ELR (cell line): ENCODE measurements at regions not wholly inside any gene's neighbourhood (a gene's known extent, or its start where the extent isn't known, plus 50 kb on each side); places are given as distances from the start of the nearest gene placed in this dataset.
"Not testable (repeated sequence)": the region's sequence is repeated elsewhere in the genome, so short reads cannot be mapped to it uniquely, and the experiment has no call there.

ENCODE experiments used
- DNase-seq: peaks from one replicate; pipeline ENCODE4 v3.0.0-alpha.2; 2015; ENCODE audit warnings: low read depth

- not testable (repeated sequence) for DNase-seq
These were observed 93.2 kb upstream of the GRIN2A start for GRCh38 chr16:10275214-10275996.

- no peak for DNase-seq
These were observed 95.4 kb upstream of the GRIN2A start for GRCh38 chr16:10277597-10277996.

GRCh38 chr16:10280262-10281170, 98.3 kb upstream of the GRIN2A start:
- no peak for DNase-seq

- no peak for DNase-seq
These were observed 100.1 kb upstream of the GRIN2A start for GRCh38 chr16:10282367-10282766.

- DNase-seq = not testable (repeated sequence)
These were observed 101.0 kb upstream of the GRIN2A start for GRCh38 chr16:10283246-10283645.

GRCh38 chr16:10290467-10291105, 95.3 kb upstream of the ATF7IP2 start:
- DNase-seq = not testable (repeated sequence)

- not testable (repeated sequence) for DNase-seq
These were observed 93.7 kb upstream of the ATF7IP2 start for GRCh38 chr16:10292197-10292596.

GRCh38 chr16:10292976-10293375, 92.9 kb upstream of the ATF7IP2 start:
- not testable (repeated sequence) for DNase-seq

- DNase-seq = not testable (repeated sequence)
These were observed 91.7 kb upstream of the ATF7IP2 start for GRCh38 chr16:10294153-10294552.

- DNase-seq = no peak
These were observed 88.9 kb upstream of the ATF7IP2 start for GRCh38 chr16:10296956-10297340.

- DNase-seq = no peak
These were observed 88.4 kb upstream of the ATF7IP2 start for GRCh38 chr16:10297341-10298006.

- no peak for DNase-seq
These were observed 85.0 kb upstream of the ATF7IP2 start for GRCh38 chr16:10300905-10301304.

GRCh38 chr16:10301547-10301946, 84.3 kb upstream of the ATF7IP2 start:
- not testable (repeated sequence) for DNase-seq

- DNase-seq = no peak
These were observed 79.9 kb upstream of the ATF7IP2 start for GRCh38 chr16:10305912-10306311.

GRCh38 chr16:10308305-10309193, 77.3 kb upstream of the ATF7IP2 start:
- DNase-seq = no peak

GRCh38 chr16:10309271-10309932, 76.5 kb upstream of the ATF7IP2 start:
- no peak for DNase-seq

GRCh38 chr16:10312008-10312407, 73.9 kb upstream of the ATF7IP2 start:
- no peak for DNase-seq

GRCh38 chr16:10312784-10313724, 72.8 kb upstream of the ATF7IP2 start:
- no peak for DNase-seq

GRCh38 chr16:10314317-10314716, 71.5 kb upstream of the ATF7IP2 start:
- no peak for DNase-seq
